Left ventricle myocardium inferior (tissue), 1 donor: ENCODE measurements at regions not wholly inside any gene's neighbourhood (a gene's known extent, or its start where the extent isn't known, plus 50 kb on each side); places are given as distances from the start of the nearest gene placed in this dataset.

ENCODE experiments used
- DNase-seq: peaks from one replicate; pipeline ENCODE4 v3.0.0-alpha.2; 2020
- H3K27ac ChIP-seq: fragments of 200-600 bp; replicated peaks from 2 replicates; pipeline ENCODE4 v1.8.0; 2021
- H3K27me3 ChIP-seq: fragments of 200-600 bp; 2 replicates; pipeline ENCODE4 v1.8.0; 2021; ENCODE audit warnings: low read depth
- H3K36me3 ChIP-seq: fragments of 200-600 bp; 2 replicates; pipeline ENCODE4 v1.8.0; 2021
- H3K4me1 ChIP-seq: fragments of 200-600 bp; 2 replicates; pipeline ENCODE4 v1.8.0; 2021
- H3K4me3 ChIP-seq: fragments of 200-600 bp; 2 replicates; pipeline ENCODE4 v1.8.0; 2021; ENCODE audit warnings: mild to moderate bottlenecking, moderate library complexity
- H3K9me3 ChIP-seq: fragments of 200-600 bp; replicated peaks from 2 replicates; pipeline ENCODE4 v1.8.0; 2021
- CTCF ChIP-seq: fragments of 200-600 bp; IDR thresholded peaks from 2 replicates; pipeline ENCODE4 v1.8.0; 2021; ENCODE audit warnings: antibody characterized with exemption, mild to moderate bottlenecking, borderline replicate concordance
- intact Hi-C: fragments of 100-400 bp; cut with micrococcal nuclease; formaldehyde crosslinking; loops from one replicate; pipeline ENCODE4 v1.11.0; 2022
- donor health status: DM: no; HTN: yes; CAD: no; lungs with severe emphysema.

GRCh38 chr6:156376091-156376490 is 401.1 kb upstream of the ARID1B start:
- Histone ChIP-seq H3K9me3 (no peaks in the 10 kb centered on the region), H3K27ac (no peak overlapping the region), H3K27me3 (no peaks in the 10 kb centered on the region), H3K36me3 (no peaks in the 10 kb centered on the region), H3K4me3 (no peak overlapping the region), H3K4me1 (no peaks in the 10 kb centered on the region)
- DNase-seq: no peak
- TF ChIP-seq CTCF: no peak
- intact Hi-C loops: no loop called here

DNA sequence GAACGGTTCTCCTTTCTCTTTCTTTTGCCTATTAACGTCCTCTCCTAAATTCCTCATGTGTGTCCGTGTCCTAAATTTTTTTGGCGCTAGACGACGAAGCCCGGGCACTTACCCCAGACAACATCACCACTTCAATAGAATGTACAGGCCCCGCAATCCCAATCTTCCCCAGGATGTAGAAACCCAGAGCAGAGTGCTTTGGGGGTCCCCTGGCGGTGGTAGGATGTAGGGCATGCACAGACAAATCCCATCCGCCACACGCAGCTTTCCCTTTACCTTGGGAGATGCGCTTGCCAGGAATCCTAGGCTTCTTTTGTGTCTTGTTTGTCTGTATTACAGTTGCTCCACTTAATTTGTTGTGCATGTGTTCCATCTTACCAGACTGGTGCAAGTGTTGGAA is 417.3 kb upstream of the ARID1B start:
- Histone ChIP-seq H3K36me3 (no peaks in the 10 kb centered on the region), H3K9me3 (no peaks in the 10 kb centered on the region), H3K4me3 (no peak overlapping the region), H3K27me3 (no peaks in the 10 kb centered on the region), H3K27ac (no peak overlapping the region), H3K4me1 (no peaks in the 10 kb centered on the region)
- no peak for TF ChIP-seq CTCF
- intact Hi-C loops: no loop called here
- no peak for DNase-seq

DNA sequence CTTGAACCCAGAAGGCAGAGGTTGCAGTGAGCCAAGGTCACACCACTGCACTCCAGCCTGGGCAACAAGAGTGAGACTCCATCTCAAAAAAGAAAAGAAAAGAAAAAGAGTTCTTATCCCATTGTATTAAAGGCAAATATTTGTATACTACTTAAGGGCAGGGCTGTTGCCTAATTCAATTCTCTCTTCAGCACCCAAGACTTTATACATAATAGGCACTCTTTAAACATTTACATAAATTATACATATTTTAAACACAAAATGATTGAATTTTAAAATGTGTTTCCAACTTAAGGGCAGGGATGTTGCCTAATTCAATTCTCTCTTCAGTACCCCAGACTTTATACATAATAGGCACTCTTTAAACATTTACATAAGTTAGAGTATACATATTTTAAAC is 424.3 kb upstream of the ARID1B start:
- peaks cover 5% of the 10 kb centered on the region for H3K27me3 ChIP-seq
- no peak for TF ChIP-seq CTCF
- intact Hi-C loops: no loop called here

DNA sequence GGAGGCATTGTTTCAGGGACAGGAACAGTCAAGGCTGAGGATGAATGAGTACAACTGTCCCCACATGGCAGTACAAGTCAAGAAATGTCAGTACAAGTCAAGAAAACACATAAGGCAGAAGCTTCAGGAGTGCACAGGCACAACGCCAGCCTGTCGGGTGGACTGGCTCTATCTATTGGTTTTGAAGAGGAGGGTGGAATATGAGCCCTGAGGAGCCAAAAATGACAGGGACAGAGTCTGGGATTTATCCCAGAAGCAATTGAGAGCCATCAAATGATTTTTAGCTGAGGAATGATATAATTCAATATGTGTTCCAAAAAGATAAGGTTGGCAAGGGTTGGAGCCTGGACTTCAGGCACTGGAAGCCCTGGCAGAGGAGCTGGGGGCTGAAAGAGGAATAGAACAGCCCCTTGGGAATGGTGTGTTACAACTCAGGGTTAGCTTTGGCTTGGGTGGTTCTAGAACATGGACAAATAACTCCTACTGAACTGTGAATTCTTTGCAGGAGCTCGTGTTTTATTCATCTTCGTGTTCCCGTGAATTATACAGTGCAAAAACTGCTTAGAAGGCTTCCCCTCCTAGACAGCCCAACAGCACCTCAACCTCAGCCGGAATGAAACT is 425.7 kb upstream of the ARID1B start:
- Histone ChIP-seq H3K4me3 (no peak overlapping the region), H3K27ac (no peak overlapping the region), H3K4me1 (peaks cover 9% of the 10 kb centered on the region), H3K27me3 (peaks cover 5% of the 10 kb centered on the region), H3K36me3 (no peaks in the 10 kb centered on the region), H3K9me3 (no peaks in the 10 kb centered on the region)
- TF ChIP-seq CTCF: no peak
- intact Hi-C loops: no loop called here
- DNase-seq: no peak

More for the DNA sequence above, 424.3 kb upstream of the ARID1B start:
- Histone ChIP-seq H3K27ac (no peak overlapping the region), H3K9me3 (no peaks in the 10 kb centered on the region), H3K4me1 (peaks cover 3% of the 10 kb centered on the region), H3K4me3 (no peak overlapping the region), H3K36me3 (no peaks in the 10 kb centered on the region)
- DNase-seq: no peak

GRCh38 chr6:156350337-156350736 is 426.8 kb upstream of the ARID1B start:
- Histone ChIP-seq H3K36me3 (no peaks in the 10 kb centered on the region), H3K27me3 (peaks cover 5% of the 10 kb centered on the region), H3K9me3 (no peaks in the 10 kb centered on the region), H3K4me3 (no peak overlapping the region), H3K4me1 (peaks cover 9% of the 10 kb centered on the region), H3K27ac (no peak overlapping the region)
- DNase-seq: no peak
- intact Hi-C loops: no loop called here
- no peak for TF ChIP-seq CTCF
